ENCODE measurements at regions not wholly inside any gene's neighbourhood (a gene's known extent, or its start where the extent isn't known, plus 50 kb on each side); places are given as distances from the start of the nearest gene placed in this dataset.
"Not testable (repeated sequence)": the region's sequence is repeated elsewhere in the genome, so short reads cannot be mapped to it uniquely, and the experiment has no call there.

DNA sequence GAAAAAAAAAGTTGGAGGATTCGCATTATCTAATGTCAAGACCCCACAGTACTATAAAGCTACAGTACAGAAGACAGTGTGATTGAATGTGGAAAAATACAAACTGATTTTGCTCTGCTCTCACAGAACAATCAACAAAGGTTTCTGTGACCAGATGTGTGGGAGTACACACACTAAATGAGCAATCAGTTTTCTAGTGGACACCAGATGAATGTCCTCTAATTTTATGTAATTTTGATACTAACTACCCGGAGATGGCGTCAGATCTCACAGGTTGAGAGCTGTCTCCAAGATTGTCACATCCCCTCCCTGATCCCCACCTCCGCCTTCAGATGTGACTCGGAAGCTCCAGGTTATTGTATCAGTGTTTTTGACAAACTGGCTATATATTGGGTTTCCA is 81.9 kb upstream of the HUWE1 start:
- H3K9ac ChIP-seq (ENCODE audit: extremely low read depth, low read length, poor library complexity, severe bottlenecking), result no peak overlapping the region
- H3K9me3 ChIP-seq (ENCODE audit: control insufficient read depth, low read length), result peaks cover 7% of the 10 kb centered on the region
- Mint-ChIP-seq H3K4me3 (no peak overlapping the region), H3K36me3 (ENCODE audit: low read depth) (peaks cover 2% of the 10 kb centered on the region), H3K27me3 (ENCODE audit: insufficient read depth) (no peaks in the 10 kb centered on the region), H3K27ac (no peak overlapping the region), H3K4me1 (no peaks in the 10 kb centered on the region), H3K9me3 (peaks cover 40% of the 10 kb centered on the region)
- H3K4me1 ChIP-seq (ENCODE audit: control insufficient read depth, insufficient read depth, low read length), result no peaks in the 10 kb centered on the region
- H3K36me3 ChIP-seq (ENCODE audit: control insufficient read depth, insufficient read depth, low read length), result no peaks in the 10 kb centered on the region
- no peaks in the 10 kb centered on the region for H3K27me3 ChIP-seq (ENCODE audit: control insufficient read depth, insufficient read depth, low read length, poor library complexity, severe bottlenecking)
- no peak overlapping the region for H3K4me3 ChIP-seq (ENCODE audit: low read length)
- TF ChIP-seq, protein P1, sequence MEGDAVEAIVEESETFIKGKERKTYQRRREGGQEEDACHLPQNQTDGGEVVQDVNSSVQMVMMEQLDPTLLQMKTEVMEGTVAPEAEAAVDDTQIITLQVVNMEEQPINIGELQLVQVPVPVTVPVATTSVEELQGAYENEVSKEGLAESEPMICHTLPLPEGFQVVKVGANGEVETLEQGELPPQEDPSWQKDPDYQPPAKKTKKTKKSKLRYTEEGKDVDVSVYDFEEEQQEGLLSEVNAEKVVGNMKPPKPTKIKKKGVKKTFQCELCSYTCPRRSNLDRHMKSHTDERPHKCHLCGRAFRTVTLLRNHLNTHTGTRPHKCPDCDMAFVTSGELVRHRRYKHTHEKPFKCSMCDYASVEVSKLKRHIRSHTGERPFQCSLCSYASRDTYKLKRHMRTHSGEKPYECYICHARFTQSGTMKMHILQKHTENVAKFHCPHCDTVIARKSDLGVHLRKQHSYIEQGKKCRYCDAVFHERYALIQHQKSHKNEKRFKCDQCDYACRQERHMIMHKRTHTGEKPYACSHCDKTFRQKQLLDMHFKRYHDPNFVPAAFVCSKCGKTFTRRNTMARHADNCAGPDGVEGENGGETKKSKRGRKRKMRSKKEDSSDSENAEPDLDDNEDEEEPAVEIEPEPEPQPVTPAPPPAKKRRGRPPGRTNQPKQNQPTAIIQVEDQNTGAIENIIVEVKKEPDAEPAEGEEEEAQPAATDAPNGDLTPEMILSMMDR (conservative IDR thresholded peaks at IDR 0.05), result no peak
- H3K27ac ChIP-seq (ENCODE audit: low read depth, low read length), result no peak overlapping the region
- WGBS, 2 experiments (ENCODE audit: insufficient coverage in 1 of 2, insufficient read length in 1 of 2), result 82% methylated on average over 4 of the region's 5 CpGs; no CpG with 5 or more reads in 1 of the 2 experiments
- DNase-seq, result no peak

DNA sequence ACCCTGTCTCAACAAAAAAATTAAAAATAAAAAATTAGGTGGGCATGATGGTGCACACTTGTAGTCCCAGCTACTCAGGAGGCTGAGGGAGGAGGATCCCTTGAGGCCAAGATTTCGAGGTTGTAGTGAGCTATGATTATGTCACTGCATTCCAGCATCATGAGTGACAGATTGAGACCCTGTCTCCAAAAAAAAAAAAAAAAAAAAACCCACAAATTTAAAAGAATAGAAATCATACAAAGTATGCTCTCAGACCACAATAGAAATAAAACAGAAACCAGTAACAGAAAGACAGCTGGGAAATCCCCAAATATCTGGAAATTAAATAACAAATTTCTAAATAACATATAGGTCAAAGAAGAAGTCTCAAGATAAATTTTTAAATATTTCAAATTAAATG is 81.0 kb upstream of the HUWE1 start:
- Mint-ChIP-seq H3K4me1 (no peaks in the 10 kb centered on the region), H3K27ac (no peak overlapping the region), H3K27me3 (ENCODE audit: insufficient read depth) (no peaks in the 10 kb centered on the region), H3K36me3 (ENCODE audit: low read depth) (peaks cover 2% of the 10 kb centered on the region), H3K9me3 (peaks cover 38% of the 10 kb centered on the region), H3K4me3 (no peak overlapping the region)
- H3K36me3 ChIP-seq (ENCODE audit: control insufficient read depth, insufficient read depth, low read length), result no peaks in the 10 kb centered on the region
- no peaks in the 10 kb centered on the region for H3K27me3 ChIP-seq (ENCODE audit: control insufficient read depth, insufficient read depth, low read length, poor library complexity, severe bottlenecking)
- H3K4me3 ChIP-seq (ENCODE audit: low read length), result no peak overlapping the region
- no peak for DNase-seq
- 100% methylated on average over 1 of the region's 1 CpG; no CpG with 5 or more reads in 1 of the 2 experiments for WGBS, 2 experiments (ENCODE audit: insufficient coverage in 1 of 2, insufficient read length in 1 of 2)
- H3K27ac ChIP-seq (ENCODE audit: low read depth, low read length), result no peak overlapping the region
- no peaks in the 10 kb centered on the region for H3K4me1 ChIP-seq (ENCODE audit: control insufficient read depth, insufficient read depth, low read length)
- H3K9ac ChIP-seq (ENCODE audit: extremely low read depth, low read length, poor library complexity, severe bottlenecking), result no peak overlapping the region
- peaks cover 7% of the 10 kb centered on the region for H3K9me3 ChIP-seq (ENCODE audit: control insufficient read depth, low read length)
- TF ChIP-seq, protein P1 (conservative IDR thresholded peaks at IDR 0.05), result no peak

DNA sequence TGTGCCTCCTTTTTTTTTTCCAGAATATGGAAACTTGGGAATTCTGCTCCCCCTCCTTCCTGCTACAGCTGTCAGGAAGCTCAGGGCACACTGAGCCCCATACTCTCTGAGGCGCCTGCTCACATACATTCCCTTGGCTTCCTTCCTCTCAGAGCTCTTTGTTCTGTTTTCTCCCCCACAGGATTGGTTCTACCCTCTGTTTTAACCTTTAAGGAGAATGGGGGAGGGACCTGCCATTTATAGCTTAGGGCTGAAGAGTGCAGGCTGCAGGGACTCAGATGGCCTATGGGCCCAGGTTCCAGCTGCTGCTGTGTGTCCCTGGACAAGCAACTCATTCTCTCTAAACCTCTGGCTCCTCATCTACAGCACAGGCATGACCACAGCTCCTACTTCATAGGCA is 70.7 kb upstream of the HUWE1 start:
- not testable (repeated sequence) for H3K27ac ChIP-seq (ENCODE audit: low read depth, low read length); H3K27me3 Mint-ChIP-seq (ENCODE audit: insufficient read depth); H3K4me3 Mint-ChIP-seq; H3K9me3 ChIP-seq (ENCODE audit: control insufficient read depth, low read length); H3K4me3 ChIP-seq (ENCODE audit: low read length); H3K36me3 Mint-ChIP-seq (ENCODE audit: low read depth); H3K9ac ChIP-seq (ENCODE audit: extremely low read depth, low read length, poor library complexity, severe bottlenecking); H3K27ac Mint-ChIP-seq; H3K36me3 ChIP-seq (ENCODE audit: control insufficient read depth, insufficient read depth, low read length); H3K4me1 Mint-ChIP-seq; H3K27me3 ChIP-seq (ENCODE audit: control insufficient read depth, insufficient read depth, low read length, poor library complexity, severe bottlenecking); H3K4me1 ChIP-seq (ENCODE audit: control insufficient read depth, insufficient read depth, low read length)
- no CpG with 5 or more reads among the region's 1 CpG for WGBS, 2 experiments (ENCODE audit: insufficient coverage in 1 of 2, insufficient read length in 1 of 2)
- H3K9me3 Mint-ChIP-seq, result peaks cover 63% of the 10 kb centered on the region
- DNase-seq, result peak; percentile 46

DNA sequence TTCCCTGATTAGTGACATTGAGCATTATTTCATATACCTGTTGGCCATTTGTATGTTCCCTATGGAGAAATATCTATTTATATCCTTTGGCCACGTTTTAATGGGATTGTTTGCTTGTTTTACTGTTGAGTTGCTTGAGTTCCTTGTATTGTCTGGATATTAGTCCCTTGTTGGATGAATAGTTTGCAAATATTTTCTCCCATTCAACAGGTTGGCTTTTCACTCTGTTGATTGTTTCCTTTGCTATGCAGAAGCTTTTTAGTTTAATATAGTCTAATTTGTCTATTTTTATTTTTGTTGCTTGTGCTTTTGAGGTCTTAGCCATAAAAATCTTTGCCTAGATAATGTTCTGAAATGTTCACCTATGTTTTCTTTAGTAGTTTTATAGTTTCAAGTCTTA is 60.2 kb upstream of the HUWE1 start:
- Mint-ChIP-seq H3K4me3 (no peak overlapping the region), H3K36me3 (ENCODE audit: low read depth) (no peaks in the 10 kb centered on the region), H3K4me1 (no peaks in the 10 kb centered on the region), H3K27me3 (ENCODE audit: insufficient read depth) (no peaks in the 10 kb centered on the region), H3K9me3 (peaks cover 34% of the 10 kb centered on the region), H3K27ac (no peak overlapping the region)
- TF ChIP-seq, protein P1 (conservative IDR thresholded peaks at IDR 0.05), result no peak
- Histone ChIP-seq H3K27me3 (ENCODE audit: control insufficient read depth, insufficient read depth, low read length, poor library complexity, severe bottlenecking) (no peaks in the 10 kb centered on the region), H3K4me3 (ENCODE audit: low read length) (no peak overlapping the region), H3K27ac (ENCODE audit: low read depth, low read length) (no peak overlapping the region), H3K9ac (ENCODE audit: extremely low read depth, low read length, poor library complexity, severe bottlenecking) (no peak overlapping the region), H3K9me3 (ENCODE audit: control insufficient read depth, low read length) (no peaks in the 10 kb centered on the region), H3K36me3 (ENCODE audit: control insufficient read depth, insufficient read depth, low read length) (no peaks in the 10 kb centered on the region), H3K4me1 (ENCODE audit: control insufficient read depth, insufficient read depth, low read length) (no peaks in the 10 kb centered on the region)
- no peak for DNase-seq
- WGBS, 2 experiments (ENCODE audit: insufficient coverage in 1 of 2, insufficient read length in 1 of 2), result 50% methylated on average over 1 of the region's 1 CpG; no CpG with 5 or more reads in 1 of the 2 experiments

All from endodermal cell (in vitro differentiated cells).